ENCODE measurements at regions not wholly inside any gene's neighbourhood (a gene's known extent, or its start where the extent isn't known, plus 50 kb on each side); places are given as distances from the start of the nearest gene placed in this dataset.

DNA sequence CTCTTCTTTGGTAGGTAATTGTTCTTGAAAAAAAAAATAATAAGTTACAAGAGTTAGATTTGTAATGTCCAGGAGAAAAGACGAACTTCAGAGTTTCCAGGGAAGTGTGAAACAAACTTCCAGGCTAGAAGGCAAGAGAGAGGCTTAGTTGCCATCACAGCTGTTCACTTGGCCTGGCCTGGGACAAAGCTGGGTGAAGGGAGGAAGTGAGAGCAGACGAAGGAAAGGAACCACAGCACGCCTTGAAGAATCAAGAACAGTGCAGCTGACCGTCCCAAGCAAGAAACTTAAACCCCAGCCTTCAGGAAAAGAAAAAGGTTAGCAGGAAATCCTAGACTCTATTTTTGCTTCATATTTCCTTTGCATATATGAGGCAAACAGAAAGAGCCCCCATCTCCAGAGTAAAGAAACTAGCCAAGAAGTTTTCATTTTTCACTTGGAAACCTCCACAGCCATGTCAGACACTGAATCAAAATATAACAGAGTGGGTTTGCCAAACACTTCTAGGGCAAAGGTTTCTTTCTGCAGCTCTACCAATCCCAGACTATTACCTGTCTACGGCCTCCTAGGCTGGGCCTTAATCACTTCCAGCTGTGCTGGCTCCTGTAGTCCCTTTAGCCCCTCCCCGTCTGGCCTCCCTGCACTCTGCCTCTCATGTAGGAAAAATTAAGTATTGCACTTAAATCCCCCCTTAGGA, 209.6 kb downstream of the SPATA18 start:
- no peaks in the 10 kb centered on the region for H3K9me3 ChIP-seq (ENCODE audit: control insufficient read depth in 4 of 4, low read length in 3 of 4)
- H3K27ac ChIP-seq (ENCODE audit: low read depth in 1 of 2, low read length in 2 of 2): no peak overlapping the region
- H3K27me3 ChIP-seq (ENCODE audit: control insufficient read depth in 4 of 4, insufficient read depth in 4 of 4, low read length in 3 of 4): no peaks in the 10 kb centered on the region
- 58% methylated on average over 6 of the region's 6 CpGs for WGBS
- no peak for DNase-seq (ENCODE audit: low spot score)
- no peaks in the 10 kb centered on the region for H3K36me3 ChIP-seq (ENCODE audit: control insufficient read depth in 4 of 4, insufficient read depth in 3 of 4, low read depth in 1 of 4, low read length in 3 of 4)
- H3K4me1 ChIP-seq (ENCODE audit: control insufficient read depth in 4 of 4, insufficient read depth in 4 of 4, low read length in 3 of 4): peaks cover 0 to 3% (median 0%) of the 10 kb centered on the region in 4 donors
- no peak overlapping the region for H3K4me3 ChIP-seq (ENCODE audit: low read depth in 1 of 3, low read length in 3 of 3)
- TF ChIP-seq HNF4G (IDR thresholded peaks at IDR 0.05) (no peak), RAD21 (IDR thresholded peaks at IDR 0.05) (no peak), FOXA2 (IDR thresholded peaks at IDR 0.05) (no peak), NR2F2 (IDR thresholded peaks at IDR 0.05) (no peak)
- TF ChIP-seq, protein P1, sequence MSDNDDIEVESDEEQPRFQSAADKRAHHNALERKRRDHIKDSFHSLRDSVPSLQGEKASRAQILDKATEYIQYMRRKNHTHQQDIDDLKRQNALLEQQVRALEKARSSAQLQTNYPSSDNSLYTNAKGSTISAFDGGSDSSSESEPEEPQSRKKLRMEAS (IDR thresholded peaks at IDR 0.05): no peak
- H3K9ac ChIP-seq (ENCODE audit: low read depth in 1 of 2, low read length in 2 of 2): no peak overlapping the region

DNA sequence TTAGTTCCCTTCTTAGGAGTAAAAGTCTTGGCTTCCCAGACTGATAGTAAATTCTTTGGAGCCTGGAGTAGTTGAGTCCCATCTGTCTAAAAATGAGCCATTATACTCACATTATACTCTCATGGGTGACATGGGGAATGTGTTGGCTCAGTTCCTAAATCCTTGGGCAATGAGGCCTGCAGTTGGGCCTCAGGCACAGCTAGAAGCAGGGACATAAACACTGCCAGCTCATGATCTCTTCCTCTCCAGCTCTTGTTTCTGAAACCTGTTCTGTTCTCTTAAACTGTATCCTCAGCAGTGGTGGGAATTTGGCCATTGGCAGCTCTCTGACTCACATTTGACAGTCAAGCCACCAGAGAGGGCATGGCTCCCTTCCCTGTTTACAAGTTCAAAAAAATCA, 212.5 kb downstream of the SPATA18 start:
- Histone ChIP-seq H3K27ac (ENCODE audit: low read depth in 1 of 2, low read length in 2 of 2) (no peak overlapping the region), H3K4me3 (ENCODE audit: low read depth in 1 of 3, low read length in 3 of 3) (no peak overlapping the region), H3K9ac (ENCODE audit: low read depth in 1 of 2, low read length in 2 of 2) (no peak overlapping the region), H3K27me3 (ENCODE audit: control insufficient read depth in 4 of 4, insufficient read depth in 4 of 4, low read length in 3 of 4) (no peaks in the 10 kb centered on the region), H3K36me3 (ENCODE audit: control insufficient read depth in 4 of 4, insufficient read depth in 3 of 4, low read depth in 1 of 4, low read length in 3 of 4) (no peaks in the 10 kb centered on the region), H3K4me1 (ENCODE audit: control insufficient read depth in 4 of 4, insufficient read depth in 4 of 4, low read length in 3 of 4) (peaks cover 0 to 3% (median 0%) of the 10 kb centered on the region in 4 donors), H3K9me3 (ENCODE audit: control insufficient read depth in 4 of 4, low read length in 3 of 4) (no peaks in the 10 kb centered on the region)
- DNase-seq (ENCODE audit: low spot score): no peak
- TF ChIP-seq EGR1 (IDR thresholded peaks at IDR 0.05; ENCODE audit: low read depth in 2 of 2) (no peak), JUND (IDR thresholded peaks at IDR 0.05) (no peak), SP1 (IDR thresholded peaks at IDR 0.05) (no peak), YY1 (IDR thresholded peaks at IDR 0.05) (no peak), RAD21 (IDR thresholded peaks at IDR 0.05) (no peak), FOXA1 (IDR thresholded peaks at IDR 0.05) (no peak), TAF1 (conservative IDR thresholded peaks at IDR 0.05) (no peak)

DNA sequence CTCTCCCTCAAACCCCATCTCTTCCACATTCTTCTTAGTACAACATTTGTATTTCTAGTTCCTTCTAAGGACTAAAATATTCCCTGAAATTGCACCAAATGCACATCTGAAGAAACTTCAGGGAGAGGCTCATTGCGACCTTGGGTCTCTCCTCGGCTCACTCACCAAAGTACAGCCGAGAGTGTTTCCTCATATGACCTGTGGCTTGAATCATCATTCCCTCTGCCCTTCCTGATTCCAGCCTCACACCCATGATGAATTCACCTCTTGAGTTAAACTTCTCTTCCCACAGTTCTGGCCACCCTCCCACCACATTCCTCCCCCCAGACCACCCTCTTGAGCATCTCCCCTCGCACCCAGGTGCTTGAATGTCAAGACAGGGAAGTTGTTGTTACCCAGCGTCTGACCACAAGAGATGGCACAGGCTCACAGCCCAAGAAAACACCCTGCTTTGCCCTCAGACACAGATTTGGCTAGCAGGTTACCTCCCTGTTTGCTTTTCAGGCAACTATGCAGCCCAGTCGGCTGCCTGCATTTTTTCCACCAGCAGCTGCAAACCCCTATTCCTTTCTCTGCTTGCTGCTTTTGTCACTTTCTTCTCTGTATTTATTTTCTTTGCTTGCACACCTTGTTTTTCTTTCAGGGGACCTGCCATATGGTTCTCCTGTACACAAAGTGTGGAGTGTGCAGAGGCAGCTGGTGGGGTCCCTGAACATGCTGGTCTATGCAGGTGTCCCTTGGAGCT, 214.8 kb downstream of the SPATA18 start:
- H3K9ac ChIP-seq (ENCODE audit: low read depth in 1 of 2, low read length in 2 of 2): no peak overlapping the region
- no peak for DNase-seq (ENCODE audit: low spot score)
- whole genome bisulfite sequencing: 58% methylated on average over 6 of the region's 6 CpGs
- TF ChIP-seq HNF4G (IDR thresholded peaks at IDR 0.05): no peak
- TF ChIP-seq GABPA (IDR thresholded peaks at IDR 0.05 in 1 of 2, conservative IDR thresholded peaks at IDR 0.05 in 1 of 2): no peak
- TF ChIP-seq, protein P1 (IDR thresholded peaks at IDR 0.05): no peak
- no peak for TF ChIP-seq FOXA2 (IDR thresholded peaks at IDR 0.05)
- TF ChIP-seq RXRA (IDR thresholded peaks at IDR 0.05): no peak
- TF ChIP-seq NR2F2 (IDR thresholded peaks at IDR 0.05): no peak
- TF ChIP-seq RAD21 (IDR thresholded peaks at IDR 0.05): no peak
- no peak for TF ChIP-seq YY1 (IDR thresholded peaks at IDR 0.05)
- TF ChIP-seq, protein P2, sequence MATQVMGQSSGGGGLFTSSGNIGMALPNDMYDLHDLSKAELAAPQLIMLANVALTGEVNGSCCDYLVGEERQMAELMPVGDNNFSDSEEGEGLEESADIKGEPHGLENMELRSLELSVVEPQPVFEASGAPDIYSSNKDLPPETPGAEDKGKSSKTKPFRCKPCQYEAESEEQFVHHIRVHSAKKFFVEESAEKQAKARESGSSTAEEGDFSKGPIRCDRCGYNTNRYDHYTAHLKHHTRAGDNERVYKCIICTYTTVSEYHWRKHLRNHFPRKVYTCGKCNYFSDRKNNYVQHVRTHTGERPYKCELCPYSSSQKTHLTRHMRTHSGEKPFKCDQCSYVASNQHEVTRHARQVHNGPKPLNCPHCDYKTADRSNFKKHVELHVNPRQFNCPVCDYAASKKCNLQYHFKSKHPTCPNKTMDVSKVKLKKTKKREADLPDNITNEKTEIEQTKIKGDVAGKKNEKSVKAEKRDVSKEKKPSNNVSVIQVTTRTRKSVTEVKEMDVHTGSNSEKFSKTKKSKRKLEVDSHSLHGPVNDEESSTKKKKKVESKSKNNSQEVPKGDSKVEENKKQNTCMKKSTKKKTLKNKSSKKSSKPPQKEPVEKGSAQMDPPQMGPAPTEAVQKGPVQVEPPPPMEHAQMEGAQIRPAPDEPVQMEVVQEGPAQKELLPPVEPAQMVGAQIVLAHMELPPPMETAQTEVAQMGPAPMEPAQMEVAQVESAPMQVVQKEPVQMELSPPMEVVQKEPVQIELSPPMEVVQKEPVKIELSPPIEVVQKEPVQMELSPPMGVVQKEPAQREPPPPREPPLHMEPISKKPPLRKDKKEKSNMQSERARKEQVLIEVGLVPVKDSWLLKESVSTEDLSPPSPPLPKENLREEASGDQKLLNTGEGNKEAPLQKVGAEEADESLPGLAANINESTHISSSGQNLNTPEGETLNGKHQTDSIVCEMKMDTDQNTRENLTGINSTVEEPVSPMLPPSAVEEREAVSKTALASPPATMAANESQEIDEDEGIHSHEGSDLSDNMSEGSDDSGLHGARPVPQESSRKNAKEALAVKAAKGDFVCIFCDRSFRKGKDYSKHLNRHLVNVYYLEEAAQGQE (IDR thresholded peaks at IDR 0.05): no peak
- TF ChIP-seq SP1 (IDR thresholded peaks at IDR 0.05): no peak
- no peak for TF ChIP-seq FOXA1 (IDR thresholded peaks at IDR 0.05)
- no peak for TF ChIP-seq EGR1 (IDR thresholded peaks at IDR 0.05; ENCODE audit: low read depth in 2 of 2)
- TF ChIP-seq, protein P3, sequence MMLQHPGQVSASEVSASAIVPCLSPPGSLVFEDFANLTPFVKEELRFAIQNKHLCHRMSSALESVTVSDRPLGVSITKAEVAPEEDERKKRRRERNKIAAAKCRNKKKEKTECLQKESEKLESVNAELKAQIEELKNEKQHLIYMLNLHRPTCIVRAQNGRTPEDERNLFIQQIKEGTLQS (IDR thresholded peaks at IDR 0.05): no peak
- TF ChIP-seq, protein P4, sequence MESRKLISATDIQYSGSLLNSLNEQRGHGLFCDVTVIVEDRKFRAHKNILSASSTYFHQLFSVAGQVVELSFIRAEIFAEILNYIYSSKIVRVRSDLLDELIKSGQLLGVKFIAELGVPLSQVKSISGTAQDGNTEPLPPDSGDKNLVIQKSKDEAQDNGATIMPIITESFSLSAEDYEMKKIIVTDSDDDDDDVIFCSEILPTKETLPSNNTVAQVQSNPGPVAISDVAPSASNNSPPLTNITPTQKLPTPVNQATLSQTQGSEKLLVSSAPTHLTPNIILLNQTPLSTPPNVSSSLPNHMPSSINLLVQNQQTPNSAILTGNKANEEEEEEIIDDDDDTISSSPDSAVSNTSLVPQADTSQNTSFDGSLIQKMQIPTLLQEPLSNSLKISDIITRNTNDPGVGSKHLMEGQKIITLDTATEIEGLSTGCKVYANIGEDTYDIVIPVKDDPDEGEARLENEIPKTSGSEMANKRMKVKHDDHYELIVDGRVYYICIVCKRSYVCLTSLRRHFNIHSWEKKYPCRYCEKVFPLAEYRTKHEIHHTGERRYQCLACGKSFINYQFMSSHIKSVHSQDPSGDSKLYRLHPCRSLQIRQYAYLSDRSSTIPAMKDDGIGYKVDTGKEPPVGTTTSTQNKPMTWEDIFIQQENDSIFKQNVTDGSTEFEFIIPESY (IDR thresholded peaks at IDR 0.05): no peak
- no peak for TF ChIP-seq HNF4A (conservative IDR thresholded peaks at IDR 0.05)
- TF ChIP-seq, protein P5, sequence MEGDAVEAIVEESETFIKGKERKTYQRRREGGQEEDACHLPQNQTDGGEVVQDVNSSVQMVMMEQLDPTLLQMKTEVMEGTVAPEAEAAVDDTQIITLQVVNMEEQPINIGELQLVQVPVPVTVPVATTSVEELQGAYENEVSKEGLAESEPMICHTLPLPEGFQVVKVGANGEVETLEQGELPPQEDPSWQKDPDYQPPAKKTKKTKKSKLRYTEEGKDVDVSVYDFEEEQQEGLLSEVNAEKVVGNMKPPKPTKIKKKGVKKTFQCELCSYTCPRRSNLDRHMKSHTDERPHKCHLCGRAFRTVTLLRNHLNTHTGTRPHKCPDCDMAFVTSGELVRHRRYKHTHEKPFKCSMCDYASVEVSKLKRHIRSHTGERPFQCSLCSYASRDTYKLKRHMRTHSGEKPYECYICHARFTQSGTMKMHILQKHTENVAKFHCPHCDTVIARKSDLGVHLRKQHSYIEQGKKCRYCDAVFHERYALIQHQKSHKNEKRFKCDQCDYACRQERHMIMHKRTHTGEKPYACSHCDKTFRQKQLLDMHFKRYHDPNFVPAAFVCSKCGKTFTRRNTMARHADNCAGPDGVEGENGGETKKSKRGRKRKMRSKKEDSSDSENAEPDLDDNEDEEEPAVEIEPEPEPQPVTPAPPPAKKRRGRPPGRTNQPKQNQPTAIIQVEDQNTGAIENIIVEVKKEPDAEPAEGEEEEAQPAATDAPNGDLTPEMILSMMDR (IDR thresholded peaks at IDR 0.05; ENCODE audit: low read depth, low read length, missing input control): no peak
- no peaks in the 10 kb centered on the region for H3K27me3 ChIP-seq (ENCODE audit: control insufficient read depth in 4 of 4, insufficient read depth in 4 of 4, low read length in 3 of 4)
- H3K9me3 ChIP-seq (ENCODE audit: control insufficient read depth in 4 of 4, low read length in 3 of 4): peaks cover 0 to 2% (median 0%) of the 10 kb centered on the region in 4 donors
- no peak overlapping the region for H3K4me3 ChIP-seq (ENCODE audit: low read depth in 1 of 3, low read length in 3 of 3)
- H3K36me3 ChIP-seq (ENCODE audit: control insufficient read depth in 4 of 4, insufficient read depth in 3 of 4, low read depth in 1 of 4, low read length in 3 of 4): no peaks in the 10 kb centered on the region
- no peak overlapping the region for H3K27ac ChIP-seq (ENCODE audit: low read depth in 1 of 2, low read length in 2 of 2)
- peaks cover 0 to 1% (median 0%) of the 10 kb centered on the region in 4 donors for H3K4me1 ChIP-seq (ENCODE audit: control insufficient read depth in 4 of 4, insufficient read depth in 4 of 4, low read length in 3 of 4)

Measured in liver (tissue), 8 donors.